ENCODE measurements at regions not wholly inside any gene's neighbourhood (a gene's known extent, or its start where the extent isn't known, plus 50 kb on each side); places are given as distances from the start of the nearest gene placed in this dataset.

DNA sequence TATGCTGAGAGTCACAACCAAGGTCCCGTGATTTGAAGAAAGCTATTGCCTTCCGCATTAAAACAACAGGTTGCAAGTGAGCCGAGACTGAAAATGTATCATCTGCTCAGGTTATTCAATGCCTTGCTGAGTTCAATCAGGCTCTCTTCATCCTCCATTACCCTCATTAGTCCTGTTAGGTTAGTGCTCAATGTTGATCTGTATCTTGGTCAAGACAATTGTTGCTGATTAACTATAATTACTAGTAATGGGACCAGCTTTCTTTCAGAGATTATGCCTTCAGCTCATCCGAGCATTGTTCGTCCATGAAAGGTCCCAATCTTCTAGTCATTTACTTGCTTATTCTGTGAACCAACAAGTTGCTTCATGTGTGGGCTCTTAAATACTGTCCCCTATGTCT is 534.6 kb upstream of the FAM241A start:
- Mint-ChIP-seq H3K4me3 (no peak overlapping the region), H3K4me1 (no peaks in the 10 kb centered on the region), H3K9me3 (peaks cover 0 to 3% (median 0%) of the 10 kb centered on the region in 7 donors), H3K36me3 (no peaks in the 10 kb centered on the region), H3K27ac (no peak overlapping the region), H3K27me3 (ENCODE audit: low read depth in 3 of 3) (peaks cover 1 to 3% (median 1%) of the 10 kb centered on the region in 3 donors)
- H3K27ac ChIP-seq (ENCODE audit: low read depth in 1 of 2, low read length in 2 of 2), result no peak overlapping the region
- no peaks in the 10 kb centered on the region for H3K79me2 ChIP-seq (ENCODE audit: insufficient read depth, low read length)
- WGBS (ENCODE audit: insufficient coverage), result 95% methylated on average over 2 of the region's 5 CpGs
- no peaks in the 10 kb centered on the region for H3K4me1 ChIP-seq (ENCODE audit: control insufficient read depth in 1 of 2, insufficient read depth in 2 of 2, low read length in 2 of 2)
- no peak overlapping the region for H3K4me2 ChIP-seq (replicated peaks; ENCODE audit: extremely low read depth, low read length, poor library complexity, severe bottlenecking)
- no peaks in the 10 kb centered on the region for H4K20me1 ChIP-seq (ENCODE audit: insufficient read depth, low read length)
- H3K9ac ChIP-seq (ENCODE audit: insufficient read depth, low read length, poor library complexity, severe bottlenecking), result no peak overlapping the region
- H3K36me3 ChIP-seq (replicated peaks in 1 of 2; ENCODE audit: control insufficient read depth in 1 of 2, insufficient read depth in 2 of 2, low read length in 2 of 2), result no peaks in the 10 kb centered on the region
- no peaks in the 10 kb centered on the region for H3K9me3 ChIP-seq (replicated peaks in 1 of 2; ENCODE audit: control insufficient read depth in 1 of 2, insufficient read depth in 1 of 2, low read length in 2 of 2)
- no peak overlapping the region for H3K4me3 ChIP-seq (replicated peaks in 1 of 3; ENCODE audit: low read depth in 2 of 3, low read length in 3 of 3)
- no peak overlapping the region for H2AFZ ChIP-seq (ENCODE audit: insufficient read depth, low read depth, low read length, poor library complexity, severe bottlenecking)
- no peaks in the 10 kb centered on the region for H3K27me3 ChIP-seq (ENCODE audit: control insufficient read depth in 2 of 2, insufficient read depth in 2 of 2, low read length in 2 of 2)
- DNase-seq, result no peak
- intact Hi-C loops (cut with micrococcal nuclease), result no loop called here
- TF ChIP-seq, protein P1, sequence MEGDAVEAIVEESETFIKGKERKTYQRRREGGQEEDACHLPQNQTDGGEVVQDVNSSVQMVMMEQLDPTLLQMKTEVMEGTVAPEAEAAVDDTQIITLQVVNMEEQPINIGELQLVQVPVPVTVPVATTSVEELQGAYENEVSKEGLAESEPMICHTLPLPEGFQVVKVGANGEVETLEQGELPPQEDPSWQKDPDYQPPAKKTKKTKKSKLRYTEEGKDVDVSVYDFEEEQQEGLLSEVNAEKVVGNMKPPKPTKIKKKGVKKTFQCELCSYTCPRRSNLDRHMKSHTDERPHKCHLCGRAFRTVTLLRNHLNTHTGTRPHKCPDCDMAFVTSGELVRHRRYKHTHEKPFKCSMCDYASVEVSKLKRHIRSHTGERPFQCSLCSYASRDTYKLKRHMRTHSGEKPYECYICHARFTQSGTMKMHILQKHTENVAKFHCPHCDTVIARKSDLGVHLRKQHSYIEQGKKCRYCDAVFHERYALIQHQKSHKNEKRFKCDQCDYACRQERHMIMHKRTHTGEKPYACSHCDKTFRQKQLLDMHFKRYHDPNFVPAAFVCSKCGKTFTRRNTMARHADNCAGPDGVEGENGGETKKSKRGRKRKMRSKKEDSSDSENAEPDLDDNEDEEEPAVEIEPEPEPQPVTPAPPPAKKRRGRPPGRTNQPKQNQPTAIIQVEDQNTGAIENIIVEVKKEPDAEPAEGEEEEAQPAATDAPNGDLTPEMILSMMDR (IDR thresholded peaks at IDR 0.05), result no peak

DNA sequence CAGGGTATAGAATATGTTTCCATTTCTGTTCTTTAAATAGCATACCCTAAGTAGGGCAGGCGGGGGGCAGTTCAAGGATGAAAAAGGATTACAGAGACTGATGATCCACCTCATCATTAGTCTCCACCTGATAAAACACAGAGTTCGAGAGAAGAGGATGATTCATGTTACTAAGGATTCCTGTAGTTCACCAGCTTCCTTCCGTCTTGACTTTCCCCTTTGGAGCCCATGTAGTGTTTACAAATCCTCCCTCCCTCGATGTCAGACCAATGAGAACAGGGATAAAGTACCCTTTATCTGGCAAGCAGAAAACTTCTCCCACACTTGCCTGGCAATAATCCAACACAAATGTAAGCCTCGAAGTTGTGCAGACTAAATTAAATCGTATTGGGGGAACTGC is 526.3 kb upstream of the FAM241A start:
- whole genome bisulfite sequencing (ENCODE audit: insufficient coverage), result no CpG with 5 or more reads among the region's 6 CpGs
- Mint-ChIP-seq H3K27me3 (ENCODE audit: low read depth in 3 of 3) (peaks cover 0 to 2% (median 1%) of the 10 kb centered on the region in 3 donors), H3K36me3 (no peaks in the 10 kb centered on the region), H3K27ac (no peak overlapping the region), H3K4me1 (no peaks in the 10 kb centered on the region), H3K4me3 (no peak overlapping the region), H3K9me3 (peaks cover 0 to 7% (median 2%) of the 10 kb centered on the region in 7 donors)
- no peak for DNase-seq
- TF ChIP-seq, protein P1 (IDR thresholded peaks at IDR 0.05), result no peak
- Histone ChIP-seq H3K4me1 (ENCODE audit: control insufficient read depth in 1 of 2, insufficient read depth in 2 of 2, low read length in 2 of 2) (no peaks in the 10 kb centered on the region), H4K20me1 (ENCODE audit: insufficient read depth, low read length) (no peaks in the 10 kb centered on the region), H3K4me3 (replicated peaks in 1 of 3; ENCODE audit: low read depth in 2 of 3, low read length in 3 of 3) (no peak overlapping the region), H3K9me3 (replicated peaks in 1 of 2; ENCODE audit: control insufficient read depth in 1 of 2, insufficient read depth in 1 of 2, low read length in 2 of 2) (no peaks in the 10 kb centered on the region), H3K79me2 (ENCODE audit: insufficient read depth, low read length) (no peaks in the 10 kb centered on the region), H3K27me3 (ENCODE audit: control insufficient read depth in 2 of 2, insufficient read depth in 2 of 2, low read length in 2 of 2) (no peaks in the 10 kb centered on the region), H3K36me3 (replicated peaks in 1 of 2; ENCODE audit: control insufficient read depth in 1 of 2, insufficient read depth in 2 of 2, low read length in 2 of 2) (no peaks in the 10 kb centered on the region), H2AFZ (ENCODE audit: insufficient read depth, low read depth, low read length, poor library complexity, severe bottlenecking) (no peak overlapping the region), H3K9ac (ENCODE audit: insufficient read depth, low read length, poor library complexity, severe bottlenecking) (no peak overlapping the region), H3K27ac (ENCODE audit: low read depth in 1 of 2, low read length in 2 of 2) (no peak overlapping the region), H3K4me2 (replicated peaks; ENCODE audit: extremely low read depth, low read length, poor library complexity, severe bottlenecking) (no peak overlapping the region)
- intact Hi-C loops (cut with micrococcal nuclease), result no loop called here

All from CD14-positive monocyte (primary cell).